SU-DHL-6 (cell line): ENCODE measurements at regions not wholly inside any gene's neighbourhood (a gene's known extent, or its start where the extent isn't known, plus 50 kb on each side); places are given as distances from the start of the nearest gene placed in this dataset.

Experiments
- H2AFZ ChIP-seq: fragments of 200-600 bp; sonication (generic); 2 replicates; pipeline ENCODE4 v1.6.1; 2014; ENCODE audit warnings: low read depth, mild to moderate bottlenecking, moderate library complexity, mixed read lengths, antibody characterized with exemption, low read length; ENCODE audit not compliant: severe bottlenecking
- H3F3A ChIP-seq: fragments of 200-600 bp; shearing (Covaris generic); 2 replicates; pipeline ENCODE4 v1.6.0; 2016; ENCODE audit warnings: antibody characterized with exemption, mild to moderate bottlenecking; ENCODE audit not compliant: insufficient read depth
- H3K27ac ChIP-seq: fragments of 200-600 bp; sonication (generic); 2 replicates; pipeline ENCODE4 v1.5.1; 2016; ENCODE audit warnings: low read depth, mild to moderate bottlenecking, low read length, moderate library complexity, mixed read lengths
- H3K27me3 ChIP-seq: fragments of 200-600 bp; sonication (generic), shearing (Covaris generic); 2 replicates; pipeline ENCODE4 v1.6.0; 2014; ENCODE audit warnings: mild to moderate bottlenecking, low read length
- H3K36me3 ChIP-seq: fragments of 200-600 bp; sonication (generic); 2 replicates; pipeline ENCODE4 v1.6.1; 2014; ENCODE audit warnings: mild to moderate bottlenecking, low read length, mixed read lengths
- H3K4me2 ChIP-seq: fragments of 300-600, 200-600 bp; shearing (Covaris generic), sonication (generic); 2 replicates; pipeline ENCODE4 v1.6.0; 2014; ENCODE audit warnings: low read length, low read depth, mild to moderate bottlenecking; ENCODE audit not compliant: poor library complexity, severe bottlenecking
- H3K4me3 ChIP-seq: fragments of 200-600 bp; sonication (generic); 2 replicates; pipeline ENCODE4 v1.5.1; 2014; ENCODE audit warnings: antibody characterized with exemption, low read length, mild to moderate bottlenecking, mixed read lengths; ENCODE audit not compliant: insufficient read depth, poor library complexity, severe bottlenecking
- H3K79me2 ChIP-seq: fragments of 200-600 bp; sonication (generic); 2 replicates; pipeline ENCODE4 v1.6.1; 2014; ENCODE audit warnings: mild to moderate bottlenecking, low read length, moderate library complexity; ENCODE audit not compliant: insufficient read depth
- H3K9ac ChIP-seq: fragments of 200-600 bp; sonication (generic); 2 replicates; pipeline ENCODE4 v1.7.0; 2014; ENCODE audit warnings: mild to moderate bottlenecking, low read length
- H3K9me2 ChIP-seq: fragments of 200-600 bp; sonication (generic); replicated peaks from 2 replicates; pipeline ENCODE4 v1.6.1; 2014; ENCODE audit warnings: low read length; ENCODE audit not compliant: insufficient read depth
- H3K9me3 ChIP-seq: fragments of 200-600 bp; sonication (generic); 2 replicates; pipeline ENCODE4 v1.6.1; 2014; ENCODE audit warnings: low read length, mixed read lengths; ENCODE audit not compliant: insufficient read depth
- H4K20me1 ChIP-seq: fragments of 200-600 bp; sonication (generic); 2 replicates; pipeline ENCODE4 v1.6.1; 2014; ENCODE audit warnings: low read depth, mild to moderate bottlenecking, antibody characterized with exemption, low read length, moderate library complexity, mixed read lengths
- EZH2phosphoT487 ChIP-seq: fragments of 200-600 bp; sonication (generic), shearing (Covaris generic); conservative IDR thresholded peaks from 2 replicates; pipeline ENCODE4 v1.6.1; 2018; ENCODE audit warnings: mild to moderate bottlenecking, antibody characterized with exemption, low read length, moderate library complexity, mixed read lengths
- TF ChIP-seq, protein P1 (sequence below): fragments of 200-600 bp; sonication (generic); IDR thresholded peaks from one replicate; pipeline ENCODE4 v1.5.1; 2017; ENCODE audit warnings: antibody characterized with exemption, mild to moderate bottlenecking, low read length, moderate library complexity; ENCODE audit not compliant: insufficient read depth, poor library complexity, severe bottlenecking

DNA sequence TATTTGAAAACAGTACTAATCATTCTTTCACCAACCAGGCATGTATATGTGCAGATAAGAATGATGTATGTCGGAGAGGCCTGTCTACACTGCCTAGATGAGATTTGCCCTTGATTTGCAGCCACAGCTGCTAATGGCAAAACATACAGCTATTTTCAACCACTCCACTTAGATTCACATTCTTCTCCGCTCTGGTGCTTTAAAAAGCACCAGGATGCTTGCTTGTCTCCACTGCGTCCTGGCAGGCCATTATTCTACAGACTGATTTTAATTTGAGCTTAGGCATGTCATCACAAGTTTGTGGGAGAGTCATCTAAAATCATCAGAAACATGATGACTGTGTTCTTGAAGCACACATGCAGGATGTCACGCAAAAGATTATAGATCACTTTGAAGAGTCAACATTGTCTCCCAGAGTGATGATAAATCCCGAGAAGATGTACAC, 119.0 kb upstream of the NRIP1 start:
- H3K4me2 ChIP-seq: no peak overlapping the region
- no peaks in the 10 kb centered on the region for H3K79me2 ChIP-seq
- TF ChIP-seq EZH2phosphoT487: no peak
- TF ChIP-seq, protein P1, sequence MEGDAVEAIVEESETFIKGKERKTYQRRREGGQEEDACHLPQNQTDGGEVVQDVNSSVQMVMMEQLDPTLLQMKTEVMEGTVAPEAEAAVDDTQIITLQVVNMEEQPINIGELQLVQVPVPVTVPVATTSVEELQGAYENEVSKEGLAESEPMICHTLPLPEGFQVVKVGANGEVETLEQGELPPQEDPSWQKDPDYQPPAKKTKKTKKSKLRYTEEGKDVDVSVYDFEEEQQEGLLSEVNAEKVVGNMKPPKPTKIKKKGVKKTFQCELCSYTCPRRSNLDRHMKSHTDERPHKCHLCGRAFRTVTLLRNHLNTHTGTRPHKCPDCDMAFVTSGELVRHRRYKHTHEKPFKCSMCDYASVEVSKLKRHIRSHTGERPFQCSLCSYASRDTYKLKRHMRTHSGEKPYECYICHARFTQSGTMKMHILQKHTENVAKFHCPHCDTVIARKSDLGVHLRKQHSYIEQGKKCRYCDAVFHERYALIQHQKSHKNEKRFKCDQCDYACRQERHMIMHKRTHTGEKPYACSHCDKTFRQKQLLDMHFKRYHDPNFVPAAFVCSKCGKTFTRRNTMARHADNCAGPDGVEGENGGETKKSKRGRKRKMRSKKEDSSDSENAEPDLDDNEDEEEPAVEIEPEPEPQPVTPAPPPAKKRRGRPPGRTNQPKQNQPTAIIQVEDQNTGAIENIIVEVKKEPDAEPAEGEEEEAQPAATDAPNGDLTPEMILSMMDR: no peak
- H4K20me1 ChIP-seq: no peaks in the 10 kb centered on the region
- H2AFZ ChIP-seq: no peak overlapping the region
- no peaks in the 10 kb centered on the region; the same call in 1 of the 2 replicates for H3K9me3 ChIP-seq
- H3K4me3 ChIP-seq: no peak overlapping the region
- H3K9me2 ChIP-seq: no peaks in the 10 kb centered on the region
- no peak overlapping the region for H3K9ac ChIP-seq
- H3K27me3 ChIP-seq: no peaks in the 10 kb centered on the region
- H3K27ac ChIP-seq: no peak overlapping the region
- no peaks in the 10 kb centered on the region for H3F3A ChIP-seq
- H3K36me3 ChIP-seq: no peaks in the 10 kb centered on the region

DNA sequence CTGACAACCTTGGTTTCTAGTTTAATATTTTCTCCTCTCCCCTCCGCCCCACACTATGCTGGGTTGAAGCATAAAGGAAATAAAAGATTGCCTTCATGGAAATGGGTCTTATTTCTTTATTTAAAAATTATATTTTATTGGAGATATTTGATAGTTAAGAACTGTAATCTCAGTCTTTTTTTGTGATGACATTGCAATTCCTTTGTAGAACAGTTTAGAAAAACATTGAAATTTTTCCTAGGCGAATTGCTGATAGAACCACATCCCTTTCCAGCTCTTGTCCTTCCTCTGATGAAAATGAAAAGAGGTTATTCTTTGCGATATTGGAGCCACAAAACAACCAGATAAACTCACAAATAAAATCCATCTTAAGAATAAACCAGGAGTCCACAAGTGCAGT, 125.6 kb upstream of the NRIP1 start:
- Histone ChIP-seq H3K9me2 (no peaks in the 10 kb centered on the region), H3K4me3 (no peak overlapping the region), H3K9ac (no peak overlapping the region), H3K4me2 (no peak overlapping the region), H3K9me3 (no peaks in the 10 kb centered on the region; the same call in 1 of the 2 replicates), H4K20me1 (no peaks in the 10 kb centered on the region), H3K27me3 (no peaks in the 10 kb centered on the region), H3K27ac (no peak overlapping the region), H3K36me3 (no peaks in the 10 kb centered on the region), H2AFZ (no peak overlapping the region), H3K79me2 (no peaks in the 10 kb centered on the region), H3F3A (no peaks in the 10 kb centered on the region)
- TF ChIP-seq, protein P1: no peak
- no peak for TF ChIP-seq EZH2phosphoT487

DNA sequence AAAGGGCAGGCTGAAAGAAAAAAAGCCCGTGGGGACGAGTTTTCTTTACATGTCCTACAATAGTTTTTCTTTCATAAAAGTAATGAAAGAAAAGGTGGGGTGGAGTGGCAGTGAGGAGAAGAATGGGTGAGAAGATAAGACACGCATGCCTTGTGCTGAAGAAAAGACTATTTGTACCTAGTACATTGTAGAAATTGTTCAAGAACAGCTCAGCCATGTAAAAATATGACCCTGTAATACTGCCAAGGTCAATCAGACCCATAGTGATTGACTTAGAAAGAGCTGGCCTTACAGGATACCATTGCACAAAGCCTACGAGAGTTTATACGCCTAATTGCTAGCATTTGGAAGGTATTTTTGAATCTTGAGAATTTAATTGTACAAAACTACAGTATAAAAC, 126.0 kb upstream of the NRIP1 start:
- Histone ChIP-seq H3K4me2 (no peak overlapping the region), H3F3A (no peaks in the 10 kb centered on the region), H3K79me2 (no peaks in the 10 kb centered on the region), H3K36me3 (no peaks in the 10 kb centered on the region), H3K27me3 (no peaks in the 10 kb centered on the region), H3K9me2 (no peaks in the 10 kb centered on the region), H2AFZ (no peak overlapping the region), H3K27ac (no peak overlapping the region), H3K9ac (no peak overlapping the region), H3K9me3 (no peaks in the 10 kb centered on the region; the same call in 1 of the 2 replicates), H4K20me1 (no peaks in the 10 kb centered on the region), H3K4me3 (no peak overlapping the region)
- TF ChIP-seq, protein P1: no peak
- no peak for TF ChIP-seq EZH2phosphoT487
